Activated CD8-positive, alpha-beta memory T cell treated with anti-CD3 and anti-CD28 coated beads for 1 hour (primary cell): ENCODE measurements at regions not wholly inside any gene's neighbourhood (a gene's known extent, or its start where the extent isn't known, plus 50 kb on each side); places are given as distances from the start of the nearest gene placed in this dataset.
"Not testable (repeated sequence)": the region's sequence is repeated elsewhere in the genome, so short reads cannot be mapped to it uniquely, and the experiment has no call there.

Experiments
- DNase-seq, 2 donors: peaks; one replicate each; pipeline ENCODE4 v3.0.0-alpha.2; 2020; ENCODE audit warnings: low read depth in 1 of 2; ENCODE audit errors: extremely low read depth in 1 of 2

DNA sequence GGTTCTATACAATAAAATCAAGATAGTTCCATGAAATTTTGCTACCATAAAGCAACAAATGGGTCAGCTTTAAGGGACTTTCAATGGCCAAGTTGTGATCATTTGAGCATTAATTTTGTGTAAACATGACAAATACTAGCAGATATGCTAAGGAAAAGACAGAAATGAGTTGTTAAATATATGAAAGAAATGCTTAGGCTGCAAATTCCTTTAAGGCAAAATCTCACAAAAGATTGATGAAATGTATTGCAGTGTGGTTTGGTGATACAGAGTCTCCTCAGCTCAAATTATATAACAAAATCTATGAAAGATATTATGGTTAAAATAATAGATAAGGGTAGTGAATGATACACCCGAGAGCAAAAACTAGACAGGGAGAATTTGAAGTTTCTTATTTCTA, 377.2 kb downstream of the RAP2B start:
- DNase-seq = no peak

DNA sequence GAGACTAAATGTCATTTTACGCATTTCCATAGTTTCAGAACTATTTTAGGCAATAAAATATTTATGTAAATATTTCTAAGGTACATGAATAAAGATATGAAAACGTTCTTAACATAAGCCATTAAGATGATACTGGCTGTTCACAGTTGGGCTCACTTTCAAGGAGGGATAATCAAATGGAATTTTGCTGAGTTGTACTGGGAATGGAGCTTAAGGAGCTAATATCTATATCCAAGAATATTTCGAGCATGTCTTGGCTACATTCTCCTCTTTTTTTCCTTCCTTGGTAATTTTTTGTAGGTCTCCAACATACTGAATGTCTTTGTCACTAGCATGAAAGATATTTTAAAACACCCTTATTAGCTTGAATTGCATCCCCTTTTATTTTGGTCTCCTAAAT, 383.4 kb downstream of the RAP2B start:
- DNase-seq = no peak

DNA sequence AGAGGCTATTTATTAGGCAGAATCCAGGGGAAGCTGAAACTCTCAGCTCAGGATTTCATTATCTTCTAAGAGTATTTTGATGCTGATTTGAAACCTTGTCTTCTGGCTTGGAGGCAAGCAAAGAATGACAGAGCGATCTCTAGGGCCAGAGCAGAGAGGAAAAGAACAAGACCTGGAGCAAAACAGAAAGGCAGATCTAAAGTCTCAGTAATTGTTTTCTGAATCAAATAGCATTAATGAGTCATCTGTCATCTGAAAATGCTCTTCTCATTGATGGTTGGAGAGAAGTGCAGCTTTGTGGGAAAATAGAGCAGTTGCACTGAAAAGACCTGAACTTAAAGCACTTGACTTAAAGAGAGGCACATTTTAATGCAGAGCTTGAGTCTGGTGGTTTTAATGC, 385.9 kb downstream of the RAP2B start:
- DNase-seq = no peak

DNA sequence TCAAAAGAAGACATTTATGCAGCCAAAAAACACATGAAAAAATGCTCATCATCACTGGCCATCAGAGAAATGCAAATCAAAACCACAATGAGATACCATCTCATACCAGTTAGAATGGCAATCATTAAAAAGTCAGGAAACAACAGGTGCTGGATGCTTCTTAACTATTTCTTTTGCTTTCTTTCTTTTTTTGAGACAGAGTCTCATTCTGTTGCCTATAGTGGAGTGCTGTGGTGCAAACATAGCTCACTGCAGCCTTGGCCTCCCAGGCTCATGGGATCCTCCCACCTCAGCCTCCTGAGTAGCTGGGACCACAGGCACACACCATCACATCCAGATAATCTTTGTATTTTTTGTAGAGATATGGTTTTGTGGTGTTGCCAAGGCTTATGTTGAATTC, 387.7 kb downstream of the RAP2B start:
- not testable (repeated sequence) for DNase-seq

DNA sequence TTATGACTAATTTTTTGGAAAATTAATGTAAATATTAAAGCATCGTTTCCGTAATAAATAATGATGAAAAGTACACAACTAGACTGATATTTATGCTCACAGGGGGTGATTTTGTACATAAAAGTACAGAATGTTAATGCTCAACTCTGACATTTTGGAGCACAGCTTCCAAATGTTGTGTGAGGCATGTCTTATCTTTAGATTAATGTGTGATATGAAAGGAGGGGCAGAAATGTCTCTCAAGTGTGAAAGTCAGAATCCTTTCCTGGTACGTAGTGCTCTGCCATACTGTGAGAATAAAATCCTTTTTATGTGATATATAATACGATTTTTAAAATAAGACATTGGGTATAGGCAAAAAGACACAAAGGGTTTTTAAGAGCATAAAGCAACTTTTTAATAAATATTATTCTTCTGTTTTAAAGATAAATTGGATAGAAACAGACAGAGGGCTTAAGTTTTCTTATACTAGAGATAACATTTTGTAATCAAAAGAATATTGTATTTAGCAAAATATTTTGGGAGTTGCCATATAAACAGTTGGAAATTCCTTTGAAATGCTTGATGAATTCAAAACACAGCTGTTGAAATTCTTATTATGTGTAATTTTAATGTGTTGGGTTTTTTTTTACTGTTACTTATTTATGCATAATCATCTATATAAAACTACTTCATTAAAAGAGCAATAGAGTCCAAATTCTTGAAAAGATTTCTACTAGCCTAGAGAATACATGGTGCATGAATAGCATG, 389.7 kb downstream of the RAP2B start:
- no peak for DNase-seq

DNA sequence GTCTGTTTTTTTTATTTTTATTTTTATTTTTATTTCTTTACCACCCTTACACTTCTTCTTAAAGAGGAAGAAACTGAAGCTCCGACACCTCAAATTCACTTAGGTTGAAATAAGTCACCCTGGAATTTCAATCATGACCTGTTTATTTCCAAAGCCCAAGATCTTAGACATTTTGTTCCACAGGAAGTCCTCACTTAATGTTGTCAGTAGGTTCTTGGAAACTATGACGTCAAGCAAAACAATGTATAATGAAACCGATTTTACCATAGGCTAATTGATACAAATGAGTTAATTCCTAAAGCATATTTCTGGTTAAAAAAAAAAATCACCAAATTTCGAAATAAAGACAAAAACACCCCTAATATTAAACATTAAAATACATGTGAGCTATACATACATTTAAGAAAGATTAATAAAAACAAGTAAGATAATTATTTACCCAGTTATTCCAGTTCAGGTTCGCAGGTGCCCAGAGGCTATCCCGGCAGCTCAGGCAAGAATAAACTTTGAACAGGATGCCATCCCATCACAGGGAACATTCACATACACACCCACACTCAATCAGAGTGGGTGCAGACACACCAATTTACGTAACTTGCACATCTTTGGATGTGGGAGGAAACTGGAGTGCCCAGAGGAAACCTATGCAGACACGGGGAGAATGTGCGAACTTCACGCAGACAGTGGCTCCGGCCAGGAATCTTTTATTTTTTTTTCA, 391.0 kb downstream of the RAP2B start:
- DNase-seq = no peak

DNA sequence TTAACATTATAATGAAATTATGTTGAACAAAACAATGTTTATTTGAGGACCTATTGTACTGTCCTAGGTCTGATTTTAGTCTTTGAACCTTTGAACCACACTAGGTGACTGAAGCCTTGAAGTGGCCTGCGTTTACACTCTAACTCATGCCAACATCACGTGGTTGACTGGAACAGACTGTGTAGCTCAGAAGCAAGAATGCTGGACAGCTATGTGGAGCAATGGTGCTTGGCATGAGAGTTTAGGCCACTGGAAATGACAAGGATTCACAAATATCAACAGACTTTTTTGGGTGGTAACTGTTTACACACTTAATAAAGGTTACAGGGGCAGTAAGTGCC, 391.5 kb downstream of the RAP2B start:
- DNase-seq = no peak

DNA sequence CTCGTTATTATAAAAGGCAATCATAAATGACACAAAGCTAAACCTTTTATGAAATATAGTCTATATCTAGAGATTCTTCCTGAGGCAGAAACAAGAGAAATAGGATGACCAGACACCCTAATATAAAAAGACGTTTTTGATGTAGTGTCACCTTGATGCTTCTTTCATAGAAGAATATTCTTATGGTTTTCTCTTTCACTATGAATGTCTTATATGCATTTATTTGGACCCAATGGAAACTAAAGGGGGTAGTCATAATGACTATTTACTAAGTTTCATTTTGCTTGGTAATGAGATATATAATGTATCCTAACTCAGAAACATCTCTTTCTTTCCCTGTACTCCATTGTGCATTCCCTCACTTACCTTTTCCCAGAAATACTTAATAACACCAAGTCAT, 393.9 kb downstream of the RAP2B start:
- DNase-seq = no peak

DNA sequence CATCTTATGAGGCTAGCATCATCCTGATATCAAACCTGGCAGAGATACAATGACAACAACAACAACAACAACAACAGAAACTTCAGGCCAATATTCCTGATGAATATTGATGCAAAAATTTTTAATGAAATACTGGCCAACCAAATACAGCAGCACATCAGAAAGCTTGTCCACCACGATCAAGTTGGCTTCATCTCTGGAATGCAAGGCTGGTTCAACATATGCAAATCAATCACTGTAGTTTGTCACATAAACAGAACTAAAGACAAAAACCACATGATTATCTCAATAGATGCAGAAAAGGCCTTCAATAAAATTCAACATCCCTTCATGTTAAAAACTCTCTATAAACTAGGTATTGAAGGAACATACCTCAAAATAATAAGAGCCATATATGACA, 397.3 kb downstream of the RAP2B start:
- not testable (repeated sequence) for DNase-seq

DNA sequence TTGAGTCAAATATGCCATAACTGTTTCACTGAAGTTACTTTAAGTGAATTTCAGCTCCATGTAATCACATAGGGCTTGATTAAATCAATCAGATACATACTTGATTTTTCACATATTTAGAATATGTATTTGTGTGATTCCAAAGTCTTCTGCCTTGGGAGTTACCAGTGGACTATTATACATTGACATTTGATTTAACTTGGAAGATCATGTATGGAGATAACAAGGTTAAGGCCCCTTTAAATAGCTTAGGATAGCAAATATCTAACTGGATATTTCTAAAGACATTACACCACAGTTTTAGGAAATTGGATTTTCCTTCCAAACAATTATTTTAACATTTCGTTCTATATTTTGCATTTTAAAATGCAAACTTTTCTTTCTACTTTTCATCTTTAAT, 405.0 kb downstream of the RAP2B start:
- DNase-seq = no peak

DNA sequence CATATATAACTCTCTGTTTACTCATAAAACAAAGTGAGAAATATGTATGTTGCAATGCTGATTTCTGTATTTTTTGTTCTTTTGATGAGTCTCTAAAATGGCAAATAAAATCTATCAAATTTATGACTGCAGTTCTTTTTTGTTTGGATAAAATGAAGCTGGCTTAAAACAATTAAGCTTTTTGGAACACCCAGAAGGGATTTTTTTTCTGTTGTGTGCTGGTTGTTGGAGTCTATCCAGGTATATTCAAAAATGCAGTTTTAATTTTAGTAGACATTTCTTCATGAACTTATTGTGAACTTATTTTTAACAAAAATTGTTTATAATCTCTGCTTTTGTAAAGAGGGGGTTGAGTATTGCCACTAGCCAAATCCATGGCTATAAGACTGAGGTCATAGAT, 405.5 kb downstream of the RAP2B start:
- DNase-seq = no peak

DNA sequence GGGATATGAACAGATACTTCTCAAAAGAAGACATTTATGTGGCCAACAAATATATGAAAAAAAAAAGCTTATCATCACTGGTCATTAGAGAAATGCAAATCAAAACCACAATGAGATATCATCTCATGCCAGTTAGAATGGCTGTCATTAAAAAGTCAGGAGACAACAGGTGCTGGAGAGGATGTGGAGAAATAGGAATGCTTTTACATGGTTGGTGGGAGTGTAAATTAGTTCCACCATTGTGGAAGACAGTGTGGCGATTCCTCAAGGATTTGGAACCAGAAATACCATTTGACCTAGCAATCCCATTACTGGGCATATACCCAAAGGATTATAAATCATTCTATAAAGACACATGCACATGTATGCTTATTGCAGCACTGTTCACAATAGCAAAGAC, 408.5 kb downstream of the RAP2B start:
- not testable (repeated sequence) for DNase-seq

DNA sequence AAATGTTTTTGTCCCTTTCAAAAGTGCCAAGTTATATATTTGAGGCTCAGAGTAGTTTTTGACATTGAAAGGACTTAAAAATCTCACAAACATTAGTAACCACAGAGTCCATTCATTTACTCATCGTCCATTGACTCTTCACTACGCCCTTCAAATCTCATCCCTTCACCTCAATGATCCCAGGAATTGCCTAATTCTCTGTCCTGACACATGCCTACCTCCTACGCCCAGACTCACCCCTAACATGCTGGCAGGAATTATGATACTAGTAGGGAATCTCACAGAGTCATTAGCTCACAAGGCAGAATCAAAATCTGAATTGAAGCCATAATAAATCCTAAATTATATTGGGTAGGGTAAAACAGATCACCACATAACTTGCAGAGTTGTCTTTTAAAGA, 410.1 kb downstream of the RAP2B start:
- no peak for DNase-seq

DNA sequence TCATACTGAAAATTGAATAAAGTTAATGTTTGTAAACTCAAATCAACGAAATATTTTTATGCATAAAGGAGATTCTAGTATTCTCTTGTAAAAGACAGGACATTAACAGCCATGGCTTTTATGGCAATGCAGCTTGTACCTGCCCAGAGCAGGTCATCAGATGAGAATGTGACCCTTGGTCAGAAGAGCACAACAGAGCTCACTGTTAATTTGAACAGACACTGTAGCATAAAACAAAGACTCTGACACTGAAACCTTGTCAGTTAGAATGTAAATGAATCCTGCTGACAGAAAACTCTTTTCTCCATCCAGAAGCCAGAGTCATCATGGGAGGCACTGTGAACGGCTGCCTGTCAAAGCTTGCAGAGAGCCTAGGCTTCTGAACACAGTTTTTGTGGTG, 410.6 kb downstream of the RAP2B start:
- DNase-seq = no peak

DNA sequence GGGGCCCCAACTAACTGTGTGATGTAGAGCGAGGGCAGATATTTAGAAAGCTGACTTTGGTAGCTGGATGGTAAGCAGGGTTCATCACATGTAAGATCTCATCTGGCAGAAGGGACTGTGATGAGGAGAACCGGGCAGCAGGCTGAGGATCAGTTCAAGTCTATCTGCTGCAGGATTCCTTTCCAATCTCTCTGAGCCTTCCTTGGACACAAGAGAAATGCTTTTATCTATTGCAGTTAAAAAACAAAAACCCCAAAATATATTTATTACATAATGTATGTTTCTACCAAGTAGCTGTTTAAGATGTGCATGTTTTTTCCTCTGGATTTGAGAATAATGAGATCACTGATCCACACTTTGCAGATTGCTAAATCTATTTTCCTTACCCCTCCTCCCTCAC, 411.5 kb downstream of the RAP2B start:
- no peak for DNase-seq

DNA sequence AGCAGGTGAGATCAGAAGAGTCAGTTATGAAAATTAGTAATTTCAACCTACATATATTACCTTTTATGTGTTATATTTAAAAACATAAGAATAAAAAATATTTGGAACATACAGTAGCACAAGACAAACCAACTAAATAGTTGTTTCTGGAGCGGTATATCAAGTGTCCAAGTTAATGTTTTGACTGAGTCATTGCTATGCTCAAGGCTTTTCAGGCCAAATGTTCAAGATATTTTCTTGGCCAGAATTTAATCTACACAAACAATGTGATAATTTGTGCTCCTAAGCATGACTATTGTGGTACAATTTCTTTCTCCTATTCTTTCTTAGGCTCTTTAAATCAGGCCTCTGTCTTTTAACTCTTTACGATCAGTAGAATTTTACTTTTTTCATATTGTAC, 412.4 kb downstream of the RAP2B start:
- no peak for DNase-seq

DNA sequence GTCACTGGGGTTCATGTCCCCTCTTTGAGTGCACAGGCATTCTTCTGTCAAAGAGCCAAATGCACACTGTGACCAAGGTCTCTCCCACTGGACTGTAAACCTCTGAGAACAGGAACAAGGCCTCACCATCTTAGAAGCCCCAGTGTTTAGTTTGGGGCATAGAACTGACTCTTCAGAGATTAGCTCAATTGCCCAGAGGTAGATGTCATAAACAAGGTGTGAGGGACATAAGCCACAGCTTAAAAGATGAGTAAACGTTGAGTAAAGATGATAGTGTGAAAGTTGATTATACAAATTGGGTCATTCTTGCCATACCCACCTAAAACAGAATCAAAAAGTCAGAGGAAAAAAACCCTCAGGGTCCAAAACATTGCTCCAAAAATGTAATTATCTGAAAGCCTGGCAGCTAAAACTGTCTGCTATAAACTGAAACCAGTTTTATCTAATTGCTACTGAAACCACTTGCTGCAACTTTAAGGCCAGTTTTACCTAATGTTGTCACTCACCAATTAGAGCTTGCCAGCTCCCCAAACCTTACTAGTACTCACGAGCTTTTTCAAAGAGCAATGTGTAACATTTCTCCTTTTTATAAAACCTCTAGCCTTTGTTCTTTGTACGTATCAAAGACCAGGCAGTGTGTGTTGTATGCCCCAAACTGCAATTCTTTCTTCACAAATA, 415.2 kb downstream of the RAP2B start:
- DNase-seq = no peak

DNA sequence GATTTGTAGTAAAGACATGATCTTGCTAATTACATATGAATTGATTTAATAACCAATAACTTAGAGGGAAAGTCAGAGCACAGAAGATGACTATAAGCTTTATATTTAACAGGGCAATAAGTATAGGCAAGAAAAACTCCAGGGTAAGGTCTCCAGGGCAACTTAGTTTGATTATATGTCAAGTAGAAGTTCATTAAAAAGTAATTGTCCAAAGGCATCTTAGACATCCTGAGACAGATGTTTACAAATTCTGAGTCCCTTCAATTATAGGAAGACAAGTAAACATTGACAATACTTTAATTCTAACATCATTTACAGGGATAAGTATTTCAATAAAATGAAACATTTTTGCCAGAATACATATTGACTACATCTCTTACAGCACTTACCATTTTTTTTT, 416.0 kb downstream of the RAP2B start:
- DNase-seq = no peak

DNA sequence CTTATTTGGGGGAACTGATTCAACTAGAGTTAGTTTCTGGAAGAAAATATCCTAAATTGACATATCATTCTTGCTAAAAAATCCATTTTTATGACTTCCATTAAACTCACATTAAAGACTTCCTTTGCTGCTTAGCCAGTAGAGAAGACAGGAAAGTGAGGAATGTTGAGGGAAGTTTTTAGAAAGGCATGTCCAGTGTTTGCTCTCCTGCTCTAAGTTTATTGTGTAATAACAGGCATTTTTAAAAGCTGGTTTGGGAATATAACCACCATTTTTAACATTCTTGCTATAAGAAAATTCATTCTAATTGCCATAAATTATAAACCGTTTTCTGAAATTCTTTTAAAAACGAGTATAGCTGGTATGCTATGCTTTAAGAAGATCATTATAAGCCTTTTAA, 428.0 kb downstream of the RAP2B start:
- no peak for DNase-seq

DNA sequence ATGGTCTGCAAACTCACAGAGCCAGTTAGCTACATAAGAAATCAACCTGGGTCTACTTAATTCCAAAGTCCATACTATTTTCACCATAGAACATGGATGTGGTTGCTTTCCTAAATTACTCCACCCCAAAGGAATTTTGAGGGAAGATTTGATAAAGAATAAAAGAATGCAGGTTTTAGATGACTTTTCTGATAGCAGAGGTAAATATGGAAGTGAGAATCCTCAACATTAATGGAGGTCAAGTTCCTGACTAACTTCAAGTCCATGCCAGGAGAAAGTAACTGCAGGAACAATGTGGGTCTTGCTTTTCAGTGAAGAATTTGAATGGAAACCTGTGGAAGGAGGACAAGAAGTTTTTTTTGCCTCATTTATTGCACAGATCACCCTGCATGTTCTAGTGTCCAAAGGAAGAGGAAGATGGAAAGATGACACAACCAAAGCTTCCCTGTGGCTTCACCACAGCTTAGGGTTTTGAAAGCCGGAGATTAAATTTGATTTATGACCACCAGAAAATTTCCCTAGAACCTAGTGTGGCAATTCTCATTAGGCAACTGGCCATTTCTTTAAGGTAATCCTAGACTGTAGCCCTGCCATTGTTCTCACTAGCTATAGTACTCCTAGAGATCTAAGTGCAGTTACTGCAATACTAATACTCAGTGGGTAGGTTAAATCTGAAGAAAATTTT, 429.7 kb downstream of the RAP2B start:
- no peak for DNase-seq

DNA sequence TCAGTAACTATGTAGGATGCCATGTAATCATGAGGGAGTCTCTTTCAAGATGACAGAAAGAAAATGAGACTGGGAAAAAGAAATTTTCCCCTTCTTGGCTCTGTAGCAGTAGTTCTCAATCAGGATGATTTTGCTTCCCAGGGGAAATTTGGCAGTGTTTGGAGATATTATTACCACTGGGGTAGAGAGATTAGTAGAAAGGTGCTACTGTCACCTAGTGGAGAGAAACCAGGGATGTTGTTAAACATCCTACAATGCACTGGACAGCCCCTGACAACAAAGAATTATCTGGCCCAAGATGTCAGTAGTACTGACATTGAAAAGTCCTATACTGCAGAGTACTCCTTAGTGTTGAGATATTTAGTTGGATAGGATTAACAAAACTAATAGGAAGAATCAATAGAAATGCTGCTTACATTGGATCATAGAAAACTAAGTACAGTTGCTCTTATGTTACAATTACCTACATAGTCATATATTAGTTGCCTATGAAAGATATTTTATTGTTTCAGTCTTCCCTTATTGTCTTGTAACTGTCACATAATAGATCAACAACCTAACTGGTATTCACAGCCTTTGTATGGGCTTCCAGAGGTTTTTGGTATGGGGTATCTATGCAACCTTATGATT, 433.3 kb downstream of the RAP2B start:
- no peak for DNase-seq
